ENCODE measurements at regions not wholly inside any gene's neighbourhood (a gene's known extent, or its start where the extent isn't known, plus 50 kb on each side); places are given as distances from the start of the nearest gene placed in this dataset.
"Not testable (repeated sequence)": the region's sequence is repeated elsewhere in the genome, so short reads cannot be mapped to it uniquely, and the experiment has no call there.

- no peaks in the 10 kb centered on the region for H3K27me3 ChIP-seq (replicated peaks; ENCODE audit: insufficient read depth)
- H3K36me3 ChIP-seq = no peaks in the 10 kb centered on the region
- no peak overlapping the region for H3K27ac ChIP-seq
- H3K4me3 ChIP-seq = no peak overlapping the region
- DNase-seq (ENCODE audit: low spot score) (no peak), ATAC-seq (ENCODE audit: insufficient number of reproducible peaks, low FRiP score, low read depth) (no peak)
- H3K4me1 ChIP-seq (ENCODE audit: control insufficient read depth in 1 of 2, low read depth in 2 of 2) = no peaks in the 10 kb centered on the region
- TF ChIP-seq, protein P1, sequence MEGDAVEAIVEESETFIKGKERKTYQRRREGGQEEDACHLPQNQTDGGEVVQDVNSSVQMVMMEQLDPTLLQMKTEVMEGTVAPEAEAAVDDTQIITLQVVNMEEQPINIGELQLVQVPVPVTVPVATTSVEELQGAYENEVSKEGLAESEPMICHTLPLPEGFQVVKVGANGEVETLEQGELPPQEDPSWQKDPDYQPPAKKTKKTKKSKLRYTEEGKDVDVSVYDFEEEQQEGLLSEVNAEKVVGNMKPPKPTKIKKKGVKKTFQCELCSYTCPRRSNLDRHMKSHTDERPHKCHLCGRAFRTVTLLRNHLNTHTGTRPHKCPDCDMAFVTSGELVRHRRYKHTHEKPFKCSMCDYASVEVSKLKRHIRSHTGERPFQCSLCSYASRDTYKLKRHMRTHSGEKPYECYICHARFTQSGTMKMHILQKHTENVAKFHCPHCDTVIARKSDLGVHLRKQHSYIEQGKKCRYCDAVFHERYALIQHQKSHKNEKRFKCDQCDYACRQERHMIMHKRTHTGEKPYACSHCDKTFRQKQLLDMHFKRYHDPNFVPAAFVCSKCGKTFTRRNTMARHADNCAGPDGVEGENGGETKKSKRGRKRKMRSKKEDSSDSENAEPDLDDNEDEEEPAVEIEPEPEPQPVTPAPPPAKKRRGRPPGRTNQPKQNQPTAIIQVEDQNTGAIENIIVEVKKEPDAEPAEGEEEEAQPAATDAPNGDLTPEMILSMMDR (IDR thresholded peaks at IDR 0.05) = no peak
- H3K9me3 ChIP-seq = no peaks in the 10 kb centered on the region
Measured at GRCh38 chr10:55169493-55169892, 368.5 kb upstream of the PCDH15 start.

DNA sequence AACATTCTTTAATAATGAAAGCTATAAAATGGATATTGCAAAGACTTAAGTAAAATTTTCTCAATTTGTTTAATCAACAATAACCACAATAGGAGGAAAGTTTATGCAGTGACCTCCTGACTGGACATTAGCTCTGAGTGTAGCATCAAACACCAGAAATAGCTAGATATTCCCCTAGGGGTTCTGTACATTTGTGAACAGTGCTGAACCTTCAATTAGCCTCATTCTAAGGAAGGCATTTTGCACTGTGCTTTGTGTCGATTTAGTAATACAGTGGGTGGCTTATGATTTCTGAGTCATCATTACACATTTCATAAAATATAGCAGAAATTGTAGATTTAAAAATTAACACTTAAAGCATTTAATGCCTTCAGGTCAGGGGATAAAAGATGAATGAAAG lies 367.3 kb upstream of the PCDH15 start:
- H3K4me3 ChIP-seq = no peak overlapping the region
- H3K27ac ChIP-seq = no peak overlapping the region
- TF ChIP-seq, protein P1 (IDR thresholded peaks at IDR 0.05) = no peak
- H3K27me3 ChIP-seq (replicated peaks; ENCODE audit: insufficient read depth) = no peaks in the 10 kb centered on the region
- DNase-seq (ENCODE audit: low spot score) (no peak), ATAC-seq (ENCODE audit: insufficient number of reproducible peaks, low FRiP score, low read depth) (no peak)
- no peaks in the 10 kb centered on the region for H3K36me3 ChIP-seq
- no peaks in the 10 kb centered on the region for H3K9me3 ChIP-seq
- H3K4me1 ChIP-seq (ENCODE audit: control insufficient read depth in 1 of 2, low read depth in 2 of 2) = no peaks in the 10 kb centered on the region

DNA sequence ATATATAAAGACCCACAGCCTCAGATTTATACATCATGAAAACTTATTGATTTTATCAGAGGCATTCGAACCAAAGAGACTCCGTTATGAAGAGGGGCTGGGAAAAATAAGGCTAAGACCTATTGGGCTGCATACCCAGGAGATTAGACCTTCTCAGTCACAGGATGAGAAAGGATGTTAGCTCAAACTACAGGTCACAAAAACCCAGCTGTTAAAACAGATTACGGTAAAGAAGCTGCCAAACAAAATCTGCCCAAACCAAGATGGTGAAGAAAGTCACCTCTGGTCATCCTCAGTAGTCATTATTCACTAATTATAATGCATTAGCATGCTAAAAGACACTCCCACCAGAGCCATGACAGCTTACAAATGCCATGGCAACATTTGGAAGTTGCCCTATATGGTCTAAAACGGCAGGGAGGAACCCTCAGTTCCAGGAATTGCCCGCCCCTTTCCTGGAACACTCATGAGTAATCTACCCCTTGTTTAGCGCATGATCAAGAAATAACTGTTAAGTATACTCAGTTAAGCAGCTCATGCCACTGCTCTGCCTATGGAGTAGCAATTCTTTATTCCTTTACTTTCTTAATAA lies 362.5 kb upstream of the PCDH15 start:
- ATAC-seq (ENCODE audit: insufficient number of reproducible peaks, low FRiP score, low read depth) (no peak), DNase-seq (ENCODE audit: low spot score) (no peak)
- Histone ChIP-seq H3K4me3 (no peak overlapping the region), H3K36me3 (no peaks in the 10 kb centered on the region), H3K27me3 (replicated peaks; ENCODE audit: insufficient read depth) (no peaks in the 10 kb centered on the region), H3K4me1 (ENCODE audit: control insufficient read depth in 1 of 2, low read depth in 2 of 2) (no peaks in the 10 kb centered on the region), H3K9me3 (no peaks in the 10 kb centered on the region), H3K27ac (no peak overlapping the region)
- TF ChIP-seq, protein P1 (IDR thresholded peaks at IDR 0.05) = no peak

GRCh38 chr10:55162321-55162720 lies 361.3 kb upstream of the PCDH15 start:
- not testable (repeated sequence) for DNase-seq (ENCODE audit: low spot score); H3K27me3 ChIP-seq (replicated peaks; ENCODE audit: insufficient read depth); H3K4me3 ChIP-seq; H3K4me1 ChIP-seq (ENCODE audit: control insufficient read depth in 1 of 2, low read depth in 2 of 2); H3K9me3 ChIP-seq; H3K27ac ChIP-seq; ATAC-seq (ENCODE audit: insufficient number of reproducible peaks, low FRiP score, low read depth); H3K36me3 ChIP-seq

DNA sequence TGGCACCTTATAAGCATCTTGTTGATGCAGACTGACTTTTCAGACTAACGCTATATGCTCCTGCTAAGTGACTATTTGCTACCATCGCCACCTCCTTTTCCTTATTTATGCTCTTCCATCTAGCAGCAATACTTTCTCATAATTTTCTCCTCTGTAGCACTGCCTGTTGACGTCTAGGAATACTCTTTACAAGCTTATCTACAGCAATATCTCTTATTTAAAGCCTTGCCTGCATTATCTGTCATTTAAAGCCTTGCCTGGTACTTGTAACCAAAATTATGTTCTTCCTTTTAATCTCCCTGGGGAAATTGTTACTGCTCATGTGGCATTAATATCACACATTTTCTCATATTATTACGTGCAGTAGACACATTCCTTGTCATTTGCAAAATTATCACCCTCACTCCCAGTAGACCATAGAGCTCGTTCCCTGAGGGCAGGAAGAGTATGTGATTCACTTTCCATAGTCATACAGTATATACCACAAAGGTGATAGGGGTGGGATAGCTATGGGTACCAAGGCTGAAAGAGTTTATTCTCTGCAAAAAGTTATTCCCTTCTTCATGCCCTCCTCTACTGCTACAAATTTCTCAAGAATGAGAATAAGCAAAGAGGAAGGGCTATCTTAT lies 359.7 kb upstream of the PCDH15 start:
- DNase-seq (ENCODE audit: low spot score) (no peak), ATAC-seq (ENCODE audit: insufficient number of reproducible peaks, low FRiP score, low read depth) (no peak)
- H3K9me3 ChIP-seq = no peaks in the 10 kb centered on the region
- no peaks in the 10 kb centered on the region for H3K4me1 ChIP-seq (ENCODE audit: control insufficient read depth in 1 of 2, low read depth in 2 of 2)
- H3K27ac ChIP-seq = no peak overlapping the region
- no peaks in the 10 kb centered on the region for H3K27me3 ChIP-seq (replicated peaks; ENCODE audit: insufficient read depth)
- H3K36me3 ChIP-seq = no peaks in the 10 kb centered on the region
- TF ChIP-seq, protein P1 (IDR thresholded peaks at IDR 0.05) = no peak
- no peak overlapping the region for H3K4me3 ChIP-seq

GRCh38 chr10:55158633-55159032 lies 357.6 kb upstream of the PCDH15 start:
- DNase-seq (ENCODE audit: low spot score) (no peak), ATAC-seq (ENCODE audit: insufficient number of reproducible peaks, low FRiP score, low read depth) (no peak)
- no peak overlapping the region for H3K4me3 ChIP-seq
- no peaks in the 10 kb centered on the region for H3K9me3 ChIP-seq
- H3K4me1 ChIP-seq (ENCODE audit: control insufficient read depth in 1 of 2, low read depth in 2 of 2) = no peaks in the 10 kb centered on the region
- no peak overlapping the region for H3K27ac ChIP-seq
- TF ChIP-seq, protein P1 (IDR thresholded peaks at IDR 0.05) = no peak
- H3K27me3 ChIP-seq (replicated peaks; ENCODE audit: insufficient read depth) = no peaks in the 10 kb centered on the region
- H3K36me3 ChIP-seq = no peaks in the 10 kb centered on the region
